Erythroblast (primary cell): ENCODE measurements at regions not wholly inside any gene's neighbourhood (a gene's known extent, or its start where the extent isn't known, plus 50 kb on each side); places are given as distances from the start of the nearest gene placed in this dataset.

Experiments used
- GATA1 ChIP-seq: IDR thresholded peaks from 2 replicates; pipeline ENCODE4 v1.6.1; 2011; ENCODE audit warnings: low read depth, mild to moderate bottlenecking, control low read depth, low read length, moderate library complexity
- POLR2A ChIP-seq: IDR thresholded peaks from 2 replicates; pipeline ENCODE4 v1.6.1; 2011; ENCODE audit warnings: mild to moderate bottlenecking, low read length

GRCh38 chr11:128135451-128135850 lies 451.9 kb downstream of the ETS1 start:
- TF ChIP-seq POLR2A = no peak
- no peak for TF ChIP-seq GATA1
